ENCODE measurements at regions not wholly inside any gene's neighbourhood (a gene's known extent, or its start where the extent isn't known, plus 50 kb on each side); places are given as distances from the start of the nearest gene placed in this dataset.

GRCh38 chr7:88635149-88635548 lies 124.4 kb upstream of the ZNF804B start:
- peak overlapping the region; percentile 2 for H3K4me2 ChIP-seq (ENCODE audit: insufficient read depth, insufficient read length, low read length)
- no peak overlapping the region for H2BK12ac ChIP-seq (ENCODE audit: insufficient read length, low read depth, low read length)

More at GRCh38 chr7:88635149-88635548, 124.4 kb upstream of the ZNF804B start:
- Histone ChIP-seq H3K23ac (ENCODE audit: insufficient read length, low read depth, low read length) (no peak overlapping the region), H3K9ac (ENCODE audit: extremely low read depth, insufficient read length, low read length) (no peak overlapping the region), H3K79me1 (ENCODE audit: insufficient read depth, low read depth, low read length, poor library complexity, severe bottlenecking) (no peaks in the 10 kb centered on the region), H3K27me3 (ENCODE audit: insufficient read depth, low read length) (no peaks in the 10 kb centered on the region), H3K14ac (ENCODE audit: insufficient read depth, low read length) (no peak overlapping the region), H2BK120ac (ENCODE audit: low read depth, low read length, poor library complexity, severe bottlenecking) (no peak overlapping the region), H3K23me2 (ENCODE audit: insufficient read length, low read depth, low read length, poor library complexity, severe bottlenecking) (no peaks in the 10 kb centered on the region), H3K56ac (ENCODE audit: insufficient read length, low read depth, low read length) (no peak overlapping the region), H4K5ac (ENCODE audit: insufficient read length, low read depth, low read length) (no peak overlapping the region), H4K8ac (replicated peaks; ENCODE audit: insufficient read length, low read depth, low read length) (no peak overlapping the region), H2BK20ac (ENCODE audit: low read depth, low read length, poor library complexity, severe bottlenecking) (no peak overlapping the region), H3K4me1 (ENCODE audit: insufficient read depth, low read length) (no peaks in the 10 kb centered on the region), H3K27ac (ENCODE audit: insufficient read length, low read depth, low read length) (no peak overlapping the region), H3K79me2 (ENCODE audit: insufficient read depth, low read length) (no peaks in the 10 kb centered on the region), H2BK15ac (ENCODE audit: low read depth, low read length) (no peak overlapping the region), H3K9me3 (ENCODE audit: control insufficient read depth, low read depth, low read length) (no peaks in the 10 kb centered on the region), H4K91ac (ENCODE audit: insufficient read length, low read depth, low read length) (no peak overlapping the region), H3K18ac (ENCODE audit: insufficient read length, low read depth, low read length) (no peak overlapping the region), H2AK5ac (ENCODE audit: insufficient read length, low read length) (no peak overlapping the region), H3T11ph (ENCODE audit: low read length) (no peak overlapping the region), H4K20me1 (ENCODE audit: control insufficient read depth, insufficient read depth, insufficient read length) (no peaks in the 10 kb centered on the region), H3K4ac (ENCODE audit: low read depth, low read length) (no peak overlapping the region), H2AFZ (ENCODE audit: low read length) (no peak overlapping the region), H2BK5ac (ENCODE audit: insufficient read length, low read length) (no peak overlapping the region)
- no CpG with 5 or more reads among the region's 1 CpG for WGBS (ENCODE audit: extremely low coverage, insufficient read length, low lambda C conversion rate)
- no peaks in the 10 kb centered on the region for H3K27me3 Mint-ChIP-seq (ENCODE audit: low read depth)
- H3K4me1 Mint-ChIP-seq = peaks cover 33 to 39% of the 10 kb centered on the region in 2 experiments
- peaks cover 4% of the 10 kb centered on the region in 2 experiments; a peak in 3 of 5 replicates for H3K9me3 Mint-ChIP-seq
- peak overlapping the region in 1 of 3 experiments; percentile 26; a peak in 2 of 7 replicates for H3K27ac Mint-ChIP-seq
- TF ChIP-seq CTCF (conservative IDR thresholded peaks at IDR 0.05) = no peak
- H3K4me3 Mint-ChIP-seq = peak overlapping the region in 1 of 2 experiments; percentile 20; a peak in 2 of 5 replicates
- peaks cover 2 to 9% (median 8%) of the 10 kb centered on the region in 3 experiments; a peak in 4 of 7 replicates for H3K36me3 Mint-ChIP-seq (ENCODE audit: insufficient read depth in 1 of 3, low read depth in 3 of 3)
- no peak for DNase-seq
